Kidney epithelial cell (primary cell): ENCODE measurements at regions not wholly inside any gene's neighbourhood (a gene's known extent, or its start where the extent isn't known, plus 50 kb on each side); places are given as distances from the start of the nearest gene placed in this dataset.

ENCODE experiments used
- DNase-seq: peaks from one replicate; pipeline ENCODE4 v3.0.0-alpha.2; 2010; ENCODE audit warnings: low read depth
- H3K27me3 ChIP-seq: 2 replicates; pipeline ENCODE4 v1.6.0; 2011; ENCODE audit warnings: low read length; ENCODE audit not compliant: control insufficient read depth, insufficient read depth
- H3K36me3 ChIP-seq: 2 replicates; pipeline ENCODE4 v1.5.1; 2011; ENCODE audit warnings: low read length; ENCODE audit not compliant: control insufficient read depth, insufficient read depth
- H3K4me3 ChIP-seq: 2 replicates; pipeline ENCODE4 v1.5.1; 2011; ENCODE audit warnings: low read depth, mild to moderate bottlenecking, control low read depth, low read length
- TF ChIP-seq, protein P1 (sequence below): IDR thresholded peaks from 2 replicates; pipeline ENCODE4 v1.5.1; 2011; ENCODE audit warnings: mild to moderate bottlenecking, moderate library complexity, low read length, control low read depth, inconsistent platforms; ENCODE audit not compliant: insufficient read depth, poor library complexity, severe bottlenecking

- Histone ChIP-seq H3K36me3 (no peaks in the 10 kb centered on the region), H3K4me3 (no peak overlapping the region), H3K27me3 (peaks cover 3% of the 10 kb centered on the region)
- no peak for DNase-seq
- TF ChIP-seq, protein P1, sequence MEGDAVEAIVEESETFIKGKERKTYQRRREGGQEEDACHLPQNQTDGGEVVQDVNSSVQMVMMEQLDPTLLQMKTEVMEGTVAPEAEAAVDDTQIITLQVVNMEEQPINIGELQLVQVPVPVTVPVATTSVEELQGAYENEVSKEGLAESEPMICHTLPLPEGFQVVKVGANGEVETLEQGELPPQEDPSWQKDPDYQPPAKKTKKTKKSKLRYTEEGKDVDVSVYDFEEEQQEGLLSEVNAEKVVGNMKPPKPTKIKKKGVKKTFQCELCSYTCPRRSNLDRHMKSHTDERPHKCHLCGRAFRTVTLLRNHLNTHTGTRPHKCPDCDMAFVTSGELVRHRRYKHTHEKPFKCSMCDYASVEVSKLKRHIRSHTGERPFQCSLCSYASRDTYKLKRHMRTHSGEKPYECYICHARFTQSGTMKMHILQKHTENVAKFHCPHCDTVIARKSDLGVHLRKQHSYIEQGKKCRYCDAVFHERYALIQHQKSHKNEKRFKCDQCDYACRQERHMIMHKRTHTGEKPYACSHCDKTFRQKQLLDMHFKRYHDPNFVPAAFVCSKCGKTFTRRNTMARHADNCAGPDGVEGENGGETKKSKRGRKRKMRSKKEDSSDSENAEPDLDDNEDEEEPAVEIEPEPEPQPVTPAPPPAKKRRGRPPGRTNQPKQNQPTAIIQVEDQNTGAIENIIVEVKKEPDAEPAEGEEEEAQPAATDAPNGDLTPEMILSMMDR: no peak
Measured at GRCh38 chr15:45796433-45796832, 161.6 kb downstream of the SQOR start.

- H3K4me3 ChIP-seq: no peak overlapping the region
- no peak for DNase-seq
- H3K27me3 ChIP-seq: no peaks in the 10 kb centered on the region
- H3K36me3 ChIP-seq: no peaks in the 10 kb centered on the region
- TF ChIP-seq, protein P1: no peak
Measured at GRCh38 chr15:45799508-45799907, 164.7 kb downstream of the SQOR start.

GRCh38 chr15:45801543-45801942 is 166.7 kb downstream of the SQOR start:
- no peak overlapping the region for H3K4me3 ChIP-seq
- TF ChIP-seq, protein P1: no peak
- no peaks in the 10 kb centered on the region for H3K36me3 ChIP-seq
- no peak for DNase-seq
- no peaks in the 10 kb centered on the region for H3K27me3 ChIP-seq

DNA sequence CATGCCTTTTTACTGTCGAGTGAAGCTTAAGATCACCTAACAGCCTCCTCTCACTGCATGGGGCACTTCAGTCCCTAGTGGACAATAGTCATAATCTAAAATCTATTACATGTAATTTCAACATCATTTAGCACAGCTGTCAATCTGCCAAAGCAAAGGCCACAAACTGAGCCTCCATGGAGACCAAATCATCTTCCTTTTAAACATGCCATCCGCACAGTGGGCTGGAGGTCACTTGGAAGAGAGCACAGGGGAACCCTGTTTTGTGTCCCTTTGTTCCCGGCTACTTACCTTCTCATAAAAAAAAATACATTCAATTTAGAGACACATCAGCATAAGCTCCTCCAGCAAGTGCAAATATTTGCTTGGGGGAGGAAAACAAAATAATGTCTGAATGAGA is 167.3 kb downstream of the SQOR start:
- no peaks in the 10 kb centered on the region for H3K27me3 ChIP-seq
- TF ChIP-seq, protein P1: no peak
- no peak overlapping the region for H3K4me3 ChIP-seq
- H3K36me3 ChIP-seq: no peaks in the 10 kb centered on the region
- DNase-seq: no peak

- TF ChIP-seq, protein P1: no peak
- Histone ChIP-seq H3K27me3 (no peaks in the 10 kb centered on the region), H3K36me3 (no peaks in the 10 kb centered on the region), H3K4me3 (no peak overlapping the region)
- DNase-seq: no peak
Measured at GRCh38 chr15:45804028-45804427, 169.2 kb downstream of the SQOR start.

GRCh38 chr15:45810201-45810600 is 175.4 kb downstream of the SQOR start:
- peak; percentile 9 for DNase-seq
- no peak overlapping the region for H3K4me3 ChIP-seq
- no peaks in the 10 kb centered on the region for H3K27me3 ChIP-seq
- TF ChIP-seq, protein P1: no peak
- no peaks in the 10 kb centered on the region for H3K36me3 ChIP-seq
